GM19240 (cell line): ENCODE measurements at regions not wholly inside any gene's neighbourhood (a gene's known extent, or its start where the extent isn't known, plus 50 kb on each side); places are given as distances from the start of the nearest gene placed in this dataset.

Source experiments
- DNase-seq: peaks from one replicate; pipeline ENCODE4 v3.0.0; 2011; ENCODE audit warnings: low spot score; ENCODE audit not compliant: insufficient read length

DNA sequence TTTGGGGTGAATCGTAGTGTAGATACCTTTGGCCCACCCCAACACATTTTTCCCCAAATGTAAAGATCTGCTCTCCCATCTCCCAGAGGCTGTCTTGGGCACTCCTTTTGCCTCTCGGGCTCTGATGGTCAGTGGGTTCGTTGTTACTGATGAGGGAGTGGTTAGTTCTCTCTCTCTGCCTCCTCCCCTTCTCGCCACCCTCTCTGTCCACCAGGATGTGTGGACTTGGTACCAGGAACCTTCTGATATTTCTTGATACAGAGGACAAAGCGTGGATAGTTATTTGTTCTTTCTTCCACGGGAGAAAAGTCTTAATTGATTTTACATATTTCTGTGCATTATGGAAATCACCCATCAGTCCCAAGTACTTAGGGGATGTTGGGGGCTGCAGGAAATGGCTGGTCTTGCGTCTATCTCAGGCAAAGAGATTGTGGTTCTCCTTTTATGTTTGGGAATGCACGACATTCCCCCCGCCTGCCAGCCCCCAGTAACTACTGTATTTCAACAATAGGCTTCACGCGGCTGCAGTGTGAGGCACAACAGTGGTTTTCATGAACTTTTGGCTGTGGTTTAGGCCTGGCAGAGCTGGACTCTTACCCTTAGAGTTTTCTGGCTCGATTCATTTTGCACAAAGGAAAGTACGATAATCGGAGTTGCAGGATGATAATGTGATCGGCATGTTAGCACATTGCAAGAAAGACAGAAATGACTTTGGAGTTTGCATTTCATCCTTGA lies 79.0 kb upstream of the ZNF536 start:
- DNase-seq: no peak

- DNase-seq: no peak
Observed at GRCh38 chr19:30297969-30298368, 74.2 kb upstream of the ZNF536 start.

GRCh38 chr19:30303131-30303654 lies 69.0 kb upstream of the ZNF536 start:
- no peak for DNase-seq

DNA sequence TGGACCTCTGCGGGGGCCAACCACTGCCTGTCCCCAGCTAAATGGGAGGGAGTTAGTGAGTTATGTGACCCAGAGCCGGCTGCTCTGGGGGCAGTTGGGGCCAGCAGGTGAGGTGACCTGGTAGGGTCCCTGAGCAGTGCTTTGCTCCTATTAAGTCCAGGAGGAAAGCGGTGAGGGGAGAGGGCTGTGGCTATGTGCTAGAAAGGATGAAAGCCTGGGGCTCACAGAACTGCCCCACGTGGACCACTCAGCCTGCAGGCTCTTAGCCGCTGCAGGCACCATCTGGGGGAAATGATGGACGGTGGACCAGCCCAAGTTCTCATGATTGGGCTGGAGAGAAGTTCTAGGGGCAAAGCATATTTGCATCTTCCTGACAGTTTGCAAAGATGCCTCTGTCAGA lies 67.6 kb upstream of the ZNF536 start:
- no peak for DNase-seq

DNA sequence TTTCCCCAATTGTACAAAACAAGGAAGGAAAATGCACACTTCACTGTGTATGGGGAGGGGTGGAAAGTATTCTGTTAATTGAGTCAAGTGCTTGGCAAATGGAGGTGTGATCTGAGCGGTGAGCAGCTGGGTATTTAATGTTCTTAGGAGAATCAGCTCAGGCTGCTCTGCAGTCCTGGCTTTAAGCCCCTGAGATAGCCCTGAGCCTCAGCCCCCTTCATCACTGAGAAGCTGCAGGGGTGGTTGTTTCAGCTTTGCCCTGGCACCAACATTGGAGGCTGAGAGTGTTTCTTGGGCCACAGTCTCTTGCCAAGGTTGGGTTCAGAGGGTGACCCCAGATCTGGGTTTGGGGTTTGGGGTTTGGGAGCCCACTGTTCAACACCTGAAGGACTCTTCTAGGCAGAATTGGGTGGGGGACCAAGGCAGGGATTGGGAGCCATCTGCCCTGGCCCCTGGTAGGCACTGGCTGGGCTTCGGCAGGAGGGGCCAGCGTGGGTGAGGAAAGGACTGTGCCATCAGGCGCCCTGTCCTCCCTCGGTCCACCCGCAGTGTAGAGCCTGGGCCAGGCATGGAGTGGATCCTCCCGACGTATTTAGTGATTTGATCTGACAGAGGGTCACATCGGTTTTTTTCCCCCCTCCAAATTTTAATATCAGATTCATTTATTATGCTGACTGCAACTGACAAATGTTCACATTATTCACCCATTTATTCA lies 66.7 kb upstream of the ZNF536 start:
- DNase-seq: no peak

GRCh38 chr19:30307191-30307974 lies 64.8 kb upstream of the ZNF536 start:
- no peak for DNase-seq

DNA sequence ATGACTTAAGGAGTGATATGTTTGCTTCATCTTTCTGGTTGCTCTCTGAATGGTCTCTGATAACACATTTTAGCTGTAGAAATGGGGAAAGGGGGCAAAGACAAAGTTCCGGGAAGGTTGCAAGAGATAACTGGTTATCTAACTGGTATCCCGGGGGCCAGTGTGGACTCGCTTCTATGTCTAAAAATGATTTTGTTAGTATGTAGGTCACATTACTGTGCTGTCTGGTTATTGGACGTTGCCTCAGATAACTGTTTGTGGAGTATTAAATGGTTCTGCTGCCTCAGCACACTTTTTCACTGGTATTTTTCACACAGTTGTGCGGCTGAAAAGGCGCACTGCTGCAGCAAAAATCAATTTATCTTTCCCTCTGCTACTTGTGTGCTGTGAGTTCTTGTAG lies 63.0 kb upstream of the ZNF536 start:
- DNase-seq: no peak

GRCh38 chr19:30309905-30310601 lies 62.1 kb upstream of the ZNF536 start:
- DNase-seq: no peak

GRCh38 chr19:30310602-30311263 lies 61.5 kb upstream of the ZNF536 start:
- DNase-seq: no peak

DNA sequence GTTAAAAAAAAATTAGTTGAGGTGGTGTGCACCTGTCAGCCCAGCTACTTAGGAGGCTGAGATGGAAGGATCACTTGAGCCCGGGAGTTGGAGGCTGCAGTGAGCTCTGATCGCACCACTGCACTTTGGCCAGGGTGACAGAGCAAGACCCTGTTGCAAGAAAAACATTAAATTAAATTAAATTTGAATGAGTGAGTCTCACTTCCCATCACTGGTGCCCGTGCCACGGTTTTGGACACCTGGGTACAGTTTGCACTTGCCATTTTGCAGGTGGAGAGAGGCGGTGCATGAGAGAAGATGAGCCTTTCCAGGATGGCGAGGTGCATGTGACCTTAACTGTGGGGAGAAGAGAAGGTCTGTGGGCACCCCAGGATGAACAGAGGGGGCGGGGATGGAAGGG lies 60.3 kb upstream of the ZNF536 start:
- DNase-seq: no peak

- no peak for DNase-seq
Observed at GRCh38 chr19:30312582-30313352, 59.4 kb upstream of the ZNF536 start.

- DNase-seq: no peak
Observed at GRCh38 chr19:30313353-30313750, 58.8 kb upstream of the ZNF536 start.

DNA sequence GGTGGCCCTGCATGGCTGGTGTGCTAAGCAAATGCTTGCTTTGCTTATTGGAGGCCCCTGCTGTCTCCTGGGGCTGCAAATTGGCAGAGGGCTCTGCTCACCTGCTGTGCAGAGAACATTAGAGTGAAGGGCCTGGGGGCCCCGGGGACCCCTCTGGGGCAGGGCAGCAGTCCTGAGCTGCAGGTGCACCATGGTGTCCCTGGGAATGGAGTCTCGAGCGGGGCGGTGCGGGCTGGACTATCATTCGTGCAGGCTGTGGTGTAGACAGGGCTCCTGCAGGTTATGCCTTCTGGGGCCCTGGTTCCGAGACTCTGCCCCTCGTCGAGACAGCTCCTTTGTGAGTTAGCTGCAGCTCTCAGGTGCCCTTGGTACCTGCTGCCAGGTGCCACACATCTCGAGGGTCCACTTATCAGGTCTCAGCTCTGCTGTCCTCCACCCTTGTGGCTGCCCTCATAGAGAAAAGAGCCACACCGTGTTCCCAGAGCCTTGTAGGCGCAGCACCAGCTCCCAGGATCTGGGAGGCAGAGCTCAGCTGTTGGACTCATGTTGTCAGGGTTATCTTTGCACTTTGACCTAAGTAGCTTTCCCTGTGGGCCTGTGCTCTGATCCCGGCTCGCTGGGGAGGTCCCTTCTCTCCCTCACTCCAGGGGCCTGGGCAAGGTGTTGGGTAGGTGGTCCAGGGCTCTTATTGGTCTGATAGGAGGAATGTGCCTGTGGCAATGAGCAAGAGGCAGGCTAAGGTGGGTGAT lies 58.0 kb upstream of the ZNF536 start:
- DNase-seq: no peak

GRCh38 chr19:30314805-30315155 lies 57.4 kb upstream of the ZNF536 start:
- no peak for DNase-seq

DNA sequence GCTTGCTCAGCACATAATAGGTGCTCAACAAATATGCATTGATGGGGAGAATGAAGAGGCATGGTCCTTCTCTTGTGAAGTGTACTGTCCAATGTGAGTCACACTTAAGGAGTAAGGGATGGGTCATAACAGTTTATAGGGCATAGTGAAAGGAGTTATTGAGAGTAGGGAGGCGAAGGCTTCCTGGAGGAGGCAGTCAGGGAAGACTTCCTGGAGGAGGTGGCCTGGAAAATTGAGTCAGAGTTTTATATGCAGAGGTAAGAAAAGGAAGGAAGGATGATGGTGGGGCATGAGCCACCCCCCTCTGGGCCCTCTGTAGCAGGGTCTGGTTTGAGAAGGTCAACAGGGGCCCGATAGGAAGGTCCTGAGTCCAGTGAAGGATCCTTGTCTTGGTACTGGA lies 57.0 kb upstream of the ZNF536 start:
- DNase-seq: no peak

- no peak for DNase-seq
Observed at GRCh38 chr19:30316000-30316491, 56.1 kb upstream of the ZNF536 start.

DNA sequence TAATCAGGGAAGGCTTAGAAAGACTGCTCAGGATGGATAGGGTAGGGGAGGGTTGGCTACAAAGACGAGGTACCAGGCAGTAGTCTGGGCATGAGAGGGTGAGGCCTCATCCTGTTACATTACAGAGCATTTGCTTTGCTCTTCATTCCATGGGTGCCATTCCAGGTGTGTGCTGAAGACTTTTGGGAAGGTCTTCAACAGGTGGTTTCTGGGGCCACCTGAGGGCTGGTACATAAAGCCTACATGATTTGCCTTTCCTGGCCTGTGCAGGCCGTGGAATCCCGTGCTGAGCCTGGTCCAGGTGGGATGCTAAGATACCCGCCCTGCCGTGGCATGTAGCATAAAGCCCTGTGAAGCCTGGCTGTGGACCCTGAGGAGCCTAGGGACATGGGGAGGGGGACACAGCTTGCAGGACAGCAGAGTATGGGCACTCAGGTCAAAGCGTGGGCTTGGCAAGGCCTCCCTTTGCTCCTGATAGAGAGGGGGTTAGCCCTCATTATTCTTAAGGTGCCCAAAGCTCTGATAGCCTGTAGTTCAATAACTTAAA lies 55.6 kb upstream of the ZNF536 start:
- DNase-seq: no peak

- DNase-seq: no peak
Observed at GRCh38 chr19:30317403-30317802, 54.8 kb upstream of the ZNF536 start.

- DNase-seq: no peak
Observed at GRCh38 chr19:30318261-30318660, 53.9 kb upstream of the ZNF536 start.
